ENCODE measurements at regions not wholly inside any gene's neighbourhood (a gene's known extent, or its start where the extent isn't known, plus 50 kb on each side); places are given as distances from the start of the nearest gene placed in this dataset.

DNA sequence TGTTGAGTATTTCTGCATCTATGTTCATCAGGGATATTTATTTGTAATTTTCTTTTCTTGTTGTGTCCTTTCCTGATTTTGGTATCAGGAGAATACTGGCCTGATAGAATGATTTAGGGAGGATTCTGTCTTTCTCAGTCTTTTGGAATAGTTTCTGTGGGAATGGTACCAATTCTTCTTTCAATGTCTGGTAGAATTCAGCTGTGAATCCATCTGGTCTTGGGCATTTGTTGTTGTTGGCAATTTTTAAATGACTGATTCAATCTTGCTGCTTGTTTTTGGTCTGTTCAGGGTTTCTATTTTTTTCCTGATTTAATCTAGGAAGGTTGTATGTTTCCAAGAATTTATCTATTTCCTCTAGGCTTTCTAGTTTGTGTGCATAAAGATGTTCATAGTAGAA lies 170.9 kb upstream of the PDE3A start:
- no peak for DNase-seq (ENCODE audit: low read depth)

DNA sequence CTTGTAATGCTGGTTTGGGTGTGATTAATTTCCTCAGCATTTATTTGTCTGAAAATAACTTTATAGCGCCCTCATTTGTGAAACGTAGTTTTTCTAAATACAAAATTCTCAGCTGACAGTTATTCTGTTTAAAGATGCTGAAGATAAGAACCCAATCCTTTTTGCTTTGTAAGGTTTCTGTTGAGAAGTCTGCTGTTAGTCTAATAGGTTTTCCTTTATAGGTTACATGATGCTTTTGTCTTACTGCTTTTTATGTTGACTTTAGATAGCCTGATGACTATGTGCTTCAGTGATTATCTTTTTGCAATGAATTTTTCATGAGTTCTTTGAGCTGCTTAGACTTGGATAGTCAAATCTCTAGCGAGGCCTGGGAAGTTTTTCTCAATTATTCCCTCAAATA lies 168.6 kb upstream of the PDE3A start:
- no peak for DNase-seq (ENCODE audit: low read depth)

DNA sequence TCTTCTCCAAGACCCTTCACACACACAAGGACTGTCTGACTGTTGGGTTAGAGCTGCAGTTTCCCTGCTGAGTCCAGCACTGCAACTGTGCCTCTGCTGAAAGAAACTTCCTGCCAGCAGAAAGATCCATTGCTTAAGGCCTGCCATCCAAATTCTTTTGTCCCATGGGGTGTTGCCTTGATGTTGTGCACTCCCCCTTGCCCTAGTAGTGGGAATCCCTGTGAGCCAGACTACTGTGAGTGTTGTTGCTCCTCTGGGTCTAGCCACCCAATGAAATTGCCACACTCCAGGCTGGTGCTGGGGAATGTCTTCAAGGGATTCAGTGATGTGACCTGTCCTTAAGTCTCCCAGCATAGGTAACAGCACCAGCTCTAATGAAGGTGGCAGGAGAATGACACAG lies 166.6 kb upstream of the PDE3A start:
- DNase-seq (ENCODE audit: low read depth), result no peak

DNA sequence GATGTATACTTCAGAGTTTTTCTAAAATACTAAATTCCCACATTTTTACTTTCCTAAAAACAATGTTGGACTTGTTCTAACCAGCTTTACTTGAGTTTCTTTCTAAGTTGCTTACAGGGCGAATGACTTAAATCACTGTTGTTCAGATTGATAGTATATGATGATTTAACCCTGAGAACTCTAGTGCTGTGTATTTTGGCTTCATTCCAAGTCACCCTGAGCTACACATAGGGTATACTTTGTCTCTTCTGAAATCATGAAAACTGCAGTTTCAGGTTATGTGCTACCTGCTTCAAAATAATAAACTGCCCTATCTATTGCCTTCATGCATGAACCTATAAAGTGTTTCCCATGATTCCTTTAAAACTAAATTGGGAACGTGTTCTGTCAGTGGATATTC lies 162.5 kb upstream of the PDE3A start:
- DNase-seq (ENCODE audit: low read depth), result no peak

DNA sequence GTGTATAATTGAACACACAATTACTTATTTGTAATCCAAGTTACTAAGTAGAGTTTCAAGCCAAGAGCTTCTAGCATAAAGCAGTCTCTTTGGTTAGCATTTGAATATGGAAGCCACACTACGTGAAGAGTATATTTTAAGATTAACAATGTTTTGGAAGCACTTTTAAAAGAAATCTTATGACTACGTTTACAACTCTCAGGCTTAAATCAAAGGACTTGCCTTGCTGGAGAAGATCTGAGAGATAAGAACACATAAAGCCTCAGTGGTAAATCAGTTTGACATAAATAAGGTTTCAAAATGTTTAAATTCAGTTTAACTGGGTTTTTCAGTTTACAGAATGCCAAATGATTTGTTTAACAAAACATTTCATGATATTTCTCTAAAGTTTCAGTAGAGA lies 161.9 kb upstream of the PDE3A start:
- DNase-seq (ENCODE audit: low read depth), result no peak

DNA sequence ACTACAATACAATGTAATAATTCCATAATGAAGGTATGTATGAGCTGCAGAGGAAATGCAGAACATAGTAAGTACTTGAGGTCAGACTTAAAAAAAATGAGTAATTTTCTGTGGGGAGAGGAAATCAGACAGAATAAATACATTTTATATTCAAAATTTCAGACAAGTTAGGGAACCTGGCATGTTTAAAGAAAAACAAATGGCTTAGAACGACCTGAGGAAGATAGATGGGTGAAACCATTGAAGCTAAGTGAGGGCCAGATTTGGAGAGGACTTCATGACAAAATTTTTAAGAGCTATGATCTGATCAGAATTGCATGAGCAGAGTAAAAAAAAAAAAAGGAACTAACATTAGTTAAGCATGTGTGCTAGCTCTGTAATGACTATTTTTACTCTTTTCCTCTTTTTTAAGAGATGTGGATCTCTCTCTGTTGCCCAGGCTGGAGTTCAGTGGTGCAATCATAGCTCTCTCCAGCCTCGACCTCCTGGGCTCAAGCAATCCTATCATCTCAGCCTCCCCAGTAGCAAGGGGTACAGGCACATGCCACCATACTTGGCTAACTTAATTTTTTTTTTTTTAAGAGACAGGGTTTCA lies 157.6 kb upstream of the PDE3A start:
- no peak for DNase-seq (ENCODE audit: low read depth)

DNA sequence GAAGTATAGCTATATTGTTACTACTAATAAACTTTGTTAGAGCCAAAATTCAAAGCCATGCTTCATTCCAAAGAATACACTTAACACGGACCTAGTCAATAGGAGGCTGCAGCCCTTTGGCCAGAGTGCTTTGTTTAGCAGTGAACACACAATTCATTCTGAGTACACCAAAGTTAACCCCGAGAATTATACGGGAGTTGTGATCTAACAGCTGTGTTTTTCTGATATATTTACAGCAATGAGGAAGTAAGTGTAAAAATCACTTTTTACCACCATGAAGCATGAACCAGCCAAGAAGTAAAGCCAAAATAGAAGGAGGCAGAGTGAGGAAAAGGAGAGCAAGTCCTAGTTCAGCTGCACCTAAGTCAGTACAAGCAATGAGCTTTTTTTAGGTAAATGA lies 156.8 kb upstream of the PDE3A start:
- no peak for DNase-seq (ENCODE audit: low read depth)

DNA sequence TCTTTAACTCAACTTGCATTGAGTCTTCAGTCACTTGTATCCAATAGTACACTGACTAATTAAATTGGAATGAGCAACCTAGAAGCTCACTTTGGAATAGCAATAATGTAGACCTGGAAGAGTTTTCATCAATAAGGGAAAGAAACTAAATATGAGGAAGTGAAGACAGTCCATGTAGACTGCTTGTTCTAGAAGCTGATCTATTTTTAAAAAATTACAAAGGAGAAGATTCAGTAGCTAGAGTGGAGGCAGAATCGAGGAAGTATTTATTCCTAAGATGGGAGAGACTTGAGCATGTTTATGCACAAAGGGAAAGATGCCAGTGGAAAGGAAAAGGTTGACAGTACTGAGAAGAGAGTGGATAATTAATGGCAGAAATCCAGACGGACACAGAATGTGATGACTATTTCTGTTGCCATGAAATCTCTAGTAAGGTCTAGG lies 156.3 kb upstream of the PDE3A start:
- DNase-seq (ENCODE audit: low read depth), result no peak

DNA sequence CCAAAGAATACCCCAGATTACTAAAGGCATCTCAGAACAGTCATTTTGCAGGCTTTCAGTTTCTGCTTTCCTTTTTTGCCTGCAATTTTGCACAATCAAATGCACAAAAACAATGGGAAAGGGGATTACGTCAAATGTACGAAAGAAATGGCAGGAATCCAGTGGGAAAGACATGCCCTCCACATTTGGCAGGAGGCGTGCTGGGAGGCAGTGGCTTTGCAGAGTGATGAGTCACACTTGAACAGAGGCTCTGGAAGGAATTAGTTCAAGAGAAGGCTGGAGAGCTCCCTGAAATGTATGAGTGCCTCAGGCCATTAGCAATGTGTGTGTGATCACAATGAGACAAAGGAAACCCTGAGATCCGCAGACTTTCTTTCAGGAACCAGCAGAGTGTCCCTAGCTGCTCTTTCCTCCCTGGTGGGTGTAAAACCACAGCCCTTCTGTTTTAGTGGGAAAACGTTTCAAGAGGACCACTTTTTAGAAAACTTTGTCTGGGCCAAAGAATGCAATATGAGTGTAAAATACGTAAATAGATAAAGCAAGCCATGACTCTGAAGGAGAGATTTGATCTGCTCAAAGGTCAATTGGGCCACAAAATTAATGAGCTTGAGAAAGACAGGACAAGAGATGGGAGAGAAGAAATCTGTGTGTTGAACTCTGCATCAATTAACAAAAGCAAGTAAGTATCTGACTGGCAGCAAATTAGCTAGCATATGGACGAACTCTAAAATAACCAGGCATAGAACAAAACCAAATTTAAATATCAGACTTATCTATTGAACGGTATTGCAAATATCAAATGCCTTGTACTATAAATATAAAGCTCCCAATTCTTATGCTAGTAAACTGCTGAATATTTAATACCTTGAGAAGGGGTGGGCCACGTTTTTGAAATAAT lies 155.4 kb upstream of the PDE3A start:
- peak; percentile 87 for DNase-seq (ENCODE audit: low read depth)

DNA sequence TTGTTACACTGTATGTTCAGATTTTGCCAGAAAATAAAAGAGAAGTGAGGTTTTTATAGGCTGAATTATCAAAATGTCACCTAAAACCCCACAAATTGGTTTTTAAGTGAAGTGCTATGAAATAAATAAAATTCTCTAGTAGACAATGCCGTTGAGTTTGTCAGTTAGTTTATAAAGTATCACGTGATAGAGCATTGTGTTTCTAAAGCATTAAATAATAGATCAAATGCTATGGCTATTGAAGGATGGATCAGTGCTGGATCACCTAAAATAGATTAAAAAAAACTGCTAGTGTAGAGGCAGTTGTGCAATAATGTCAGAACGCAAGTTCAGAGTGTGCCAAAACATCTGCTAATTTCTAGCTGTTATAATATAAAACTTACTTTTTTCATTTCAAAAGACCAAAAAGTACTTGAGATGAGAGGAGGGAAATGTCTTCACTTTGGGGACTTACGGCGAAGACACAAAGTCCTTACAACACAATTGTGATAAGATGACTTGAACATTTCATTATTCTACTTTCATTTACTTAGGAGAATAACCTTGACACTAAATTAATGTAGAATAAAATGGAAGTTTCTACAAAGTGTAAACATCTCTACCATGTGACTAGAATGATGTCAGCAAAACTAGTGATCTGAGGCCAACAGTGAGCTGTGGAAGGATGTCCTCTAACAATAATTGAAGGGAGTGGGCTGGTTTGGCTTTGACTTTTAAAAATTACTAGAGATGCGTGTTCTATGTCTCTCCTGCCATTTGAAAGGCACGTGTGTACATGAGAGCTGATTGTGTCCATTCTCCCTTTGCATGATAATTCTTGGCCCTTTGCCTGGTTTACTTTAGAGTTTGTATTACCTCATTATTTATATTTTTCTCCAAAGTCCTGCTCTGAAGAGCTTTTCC lies 154.4 kb upstream of the PDE3A start:
- DNase-seq (ENCODE audit: low read depth), result no peak

DNA sequence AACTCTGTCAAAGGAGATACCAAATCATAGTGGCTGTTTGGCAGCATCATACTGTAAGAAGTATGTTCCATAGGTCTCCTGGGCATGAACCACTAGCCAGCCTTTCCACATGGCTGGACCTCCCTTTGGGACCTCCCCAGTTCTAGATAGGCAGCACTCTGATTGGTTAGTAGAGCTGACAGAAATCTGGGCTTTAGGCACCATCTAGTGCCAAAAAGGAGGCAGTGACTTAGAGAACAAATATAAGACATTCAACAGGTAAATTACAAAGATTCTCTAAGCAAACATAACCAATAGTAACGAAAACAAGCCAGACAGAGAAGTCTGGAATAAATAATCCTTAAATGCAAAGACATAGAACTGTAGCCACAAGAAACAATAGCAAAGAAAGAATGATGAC lies 148.0 kb upstream of the PDE3A start:
- peak; percentile 3 for DNase-seq (ENCODE audit: low read depth)

DNA sequence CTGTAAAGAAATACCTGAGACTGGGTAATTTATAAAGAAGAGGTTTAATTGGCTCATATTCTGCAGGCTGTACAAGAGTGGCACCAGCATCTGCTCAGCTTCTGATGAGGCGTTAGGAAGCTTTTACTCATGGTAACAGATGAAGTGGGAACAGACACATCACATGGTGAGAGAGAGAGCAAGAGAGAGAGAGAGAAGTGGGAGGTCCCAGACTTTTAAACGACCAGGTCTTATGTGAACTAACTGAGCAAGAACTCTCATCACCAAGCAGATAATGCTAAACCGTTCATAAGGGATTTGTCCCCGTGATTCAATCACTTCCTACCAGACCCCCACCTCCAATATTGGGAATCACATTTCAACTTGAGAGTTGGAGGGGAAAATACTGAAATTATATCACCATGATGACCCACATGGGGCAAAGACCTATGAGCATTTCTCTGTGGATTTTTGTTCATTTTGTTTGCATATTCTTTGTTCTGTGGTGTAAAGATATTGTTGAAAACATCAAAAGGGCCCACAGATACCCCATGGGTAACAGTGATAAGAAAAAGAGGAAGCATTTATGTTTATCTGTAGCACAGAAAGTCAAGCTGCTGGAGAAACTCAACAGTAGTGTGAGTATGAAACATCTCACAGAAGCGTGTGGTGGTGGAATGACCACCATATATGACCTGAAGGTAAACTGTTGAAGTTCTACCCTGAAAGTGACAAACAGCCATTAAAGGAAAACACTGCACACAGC lies 135.2 kb upstream of the PDE3A start:
- DNase-seq (ENCODE audit: low read depth), result no peak

DNA sequence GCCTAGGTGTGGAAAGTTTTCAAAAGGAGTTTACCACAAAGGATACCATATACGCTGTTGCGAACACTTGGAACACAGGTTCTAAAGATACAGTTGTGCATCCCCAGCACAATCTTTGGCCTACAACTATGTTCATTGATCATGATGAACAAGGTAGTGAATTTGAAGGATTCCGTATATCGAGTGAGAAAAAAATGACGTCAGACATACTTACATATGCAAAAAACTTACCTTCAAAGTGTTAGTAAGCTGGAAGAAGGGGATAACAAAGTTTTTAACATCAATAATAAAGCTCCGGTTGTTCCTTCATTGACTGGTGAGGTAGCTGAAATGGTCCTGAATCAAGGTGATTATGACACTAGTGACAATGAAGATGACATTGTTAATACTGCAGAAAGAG lies 133.9 kb upstream of the PDE3A start:
- no peak for DNase-seq (ENCODE audit: low read depth)

DNA sequence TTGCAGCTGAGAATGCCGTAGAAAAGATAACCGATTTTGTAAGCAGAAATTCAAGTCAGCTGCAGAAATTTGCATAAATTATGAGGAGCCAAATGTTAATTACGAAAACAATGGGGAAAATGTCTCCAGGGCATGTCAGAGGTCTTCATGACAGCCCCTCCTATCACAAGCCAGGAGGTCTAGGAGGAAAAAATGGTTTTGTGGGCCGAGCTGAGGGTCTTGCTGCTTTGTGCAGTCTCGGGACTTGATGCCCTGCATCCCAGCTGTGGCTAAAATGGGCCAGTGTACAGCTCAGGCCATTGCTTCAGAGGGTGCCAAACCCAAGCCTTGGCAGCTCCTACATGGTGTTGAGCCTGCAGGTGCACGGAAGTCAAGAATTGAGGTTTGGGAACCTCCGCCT lies 131.2 kb upstream of the PDE3A start:
- no peak for DNase-seq (ENCODE audit: low read depth)

DNA sequence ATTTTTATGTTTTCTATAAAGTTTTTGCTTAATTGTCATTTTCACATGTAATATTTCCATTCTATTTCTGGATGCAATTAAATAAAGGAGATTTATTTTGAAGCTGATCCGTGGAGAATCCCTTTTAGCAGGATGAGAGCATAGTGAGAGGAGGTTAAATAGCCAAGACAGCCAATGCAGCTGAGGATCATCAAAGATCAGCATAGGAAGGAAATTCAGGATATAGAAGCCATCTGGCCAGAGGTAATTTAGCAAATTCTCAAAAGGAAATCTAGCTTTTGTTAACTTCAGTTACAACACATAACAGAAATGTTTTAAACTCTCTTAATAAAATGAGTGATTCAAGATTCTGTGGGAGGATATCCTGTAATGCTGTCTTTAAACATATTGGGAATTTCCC lies 122.8 kb upstream of the PDE3A start:
- DNase-seq (ENCODE audit: low read depth), result no peak

DNA sequence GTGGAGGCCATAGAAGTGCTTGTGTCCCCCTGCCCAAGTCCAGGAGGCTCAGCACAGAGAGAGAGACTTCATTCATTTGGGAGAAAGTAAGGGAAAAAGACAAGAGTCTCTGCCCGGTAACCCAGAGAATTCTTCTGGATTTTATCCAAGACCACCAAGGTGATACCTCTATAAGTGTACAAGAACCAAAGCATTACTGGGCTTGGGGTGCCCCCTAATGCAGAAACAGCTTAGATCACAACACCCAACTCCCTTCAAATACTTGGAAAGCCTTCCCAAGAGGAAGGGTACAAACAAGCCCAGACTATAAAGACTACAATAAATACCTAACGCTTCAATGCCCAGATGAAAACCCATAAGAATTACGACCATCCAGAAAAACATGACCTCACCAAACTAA lies 119.7 kb upstream of the PDE3A start:
- no peak for DNase-seq (ENCODE audit: low read depth)

DNA sequence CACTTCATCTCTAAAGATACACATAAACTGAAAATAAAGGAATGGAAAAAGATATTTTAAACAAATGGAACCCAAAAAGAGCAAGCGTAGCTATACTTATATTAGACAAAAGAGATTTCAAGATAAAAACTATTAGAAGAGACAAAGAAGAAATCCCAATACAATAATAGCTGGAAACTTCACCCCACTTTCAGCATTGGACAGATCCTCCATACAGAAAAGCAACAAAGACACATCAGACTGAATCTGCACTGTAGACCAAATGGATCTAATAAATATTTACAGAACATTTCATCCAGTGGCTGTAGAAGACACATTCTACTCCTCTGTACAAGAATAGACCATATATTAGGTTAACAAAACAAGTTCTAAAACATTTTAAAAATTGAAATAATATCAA lies 117.6 kb upstream of the PDE3A start:
- no peak for DNase-seq (ENCODE audit: low read depth)

DNA sequence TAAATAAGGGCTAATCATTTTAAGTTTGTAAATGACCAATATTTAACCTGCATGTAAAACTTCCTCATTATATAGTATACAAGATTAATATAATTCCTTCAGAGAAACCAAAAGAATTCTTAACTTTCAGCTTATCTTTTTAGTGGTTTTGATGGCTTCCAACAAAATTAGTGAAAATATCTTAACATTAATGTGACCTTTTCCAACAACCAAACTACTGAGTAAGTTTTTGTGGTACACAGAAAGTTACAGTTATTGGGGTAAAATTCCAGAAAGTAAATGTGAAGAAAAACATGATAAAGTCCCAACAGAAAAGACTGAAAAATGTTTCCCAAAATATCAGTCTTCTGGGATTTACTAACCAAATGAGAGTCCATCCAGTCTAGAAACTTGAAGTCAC lies 111.0 kb upstream of the PDE3A start:
- no peak for DNase-seq (ENCODE audit: low read depth)

DNA sequence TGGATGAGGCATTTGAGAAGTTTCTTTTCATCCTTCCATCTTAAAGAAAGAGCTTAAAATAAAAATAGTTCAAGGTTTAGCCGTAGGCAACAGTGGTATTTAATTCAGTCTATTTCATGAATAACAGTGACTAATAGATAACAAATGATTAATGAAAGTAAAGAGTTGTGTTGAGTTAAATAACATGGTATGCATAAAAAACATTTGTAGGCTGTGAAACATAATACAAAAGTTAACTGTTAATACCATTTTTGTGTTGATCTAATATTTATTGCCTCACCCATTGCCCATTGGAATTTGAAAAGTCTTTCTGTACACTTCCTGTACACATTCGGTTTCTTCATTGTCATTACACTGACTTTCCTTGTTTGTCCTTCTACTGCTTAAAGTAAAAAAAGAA lies 108.6 kb upstream of the PDE3A start:
- no peak for DNase-seq (ENCODE audit: low read depth)

DNA sequence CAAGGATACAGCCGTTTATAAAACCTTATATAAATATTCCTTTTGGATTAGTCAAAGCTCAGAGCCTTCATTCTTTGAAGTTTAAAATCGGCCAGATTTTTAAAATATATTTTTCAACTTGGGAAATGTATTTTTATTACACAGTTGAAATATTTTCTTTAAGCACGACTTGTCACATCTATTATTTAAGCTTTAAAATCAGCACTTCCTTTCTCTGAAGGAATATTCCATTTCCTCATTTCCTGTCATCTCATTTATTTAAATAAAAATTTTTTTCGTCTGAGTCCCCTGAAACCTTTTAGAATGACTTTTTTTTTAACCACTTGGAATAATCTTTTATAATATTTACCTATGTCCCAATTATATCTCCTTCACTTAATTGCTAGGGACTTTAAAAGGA lies 107.5 kb upstream of the PDE3A start:
- DNase-seq (ENCODE audit: low read depth), result no peak

DNA sequence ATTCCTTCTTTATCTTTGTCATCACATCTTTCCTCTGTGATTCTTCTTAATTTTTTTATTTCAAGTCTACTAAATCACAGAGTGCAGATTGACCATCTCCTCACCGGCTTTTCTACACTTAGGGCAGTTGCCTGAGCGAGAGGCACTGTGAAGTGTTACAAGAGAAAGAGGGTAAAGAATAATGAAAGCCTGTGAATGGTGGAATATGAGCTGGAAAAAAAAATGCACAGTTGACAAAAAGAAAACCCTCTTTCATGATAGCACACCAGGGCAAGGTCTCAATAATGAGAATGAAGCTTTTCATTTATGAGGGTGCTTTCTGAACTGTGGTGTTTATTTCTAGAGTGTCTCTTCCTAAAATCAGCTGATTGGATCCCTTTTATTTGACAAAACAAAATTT lies 106.2 kb upstream of the PDE3A start:
- no peak for DNase-seq (ENCODE audit: low read depth)

DNA sequence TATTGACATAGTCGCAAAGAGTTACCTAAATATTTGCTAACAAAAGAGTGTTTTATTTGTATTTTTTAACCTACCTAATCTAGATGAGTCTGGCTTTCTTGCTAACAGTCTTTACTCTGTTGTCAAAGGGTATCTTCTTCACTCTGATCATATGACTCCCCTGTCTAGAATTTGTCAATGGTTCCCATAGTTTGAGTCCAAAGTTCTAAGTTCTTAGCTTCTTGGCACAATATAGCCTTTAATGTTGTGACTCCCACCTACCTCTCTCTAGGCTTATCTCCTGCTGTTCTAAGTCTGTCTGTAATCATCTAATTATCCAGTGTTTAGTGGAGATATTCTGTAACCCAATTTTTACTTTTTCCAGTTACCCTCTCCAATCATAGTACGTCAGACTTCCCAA lies 104.3 kb upstream of the PDE3A start:
- DNase-seq (ENCODE audit: low read depth), result no peak

Measured in GM04503 (cell line).